AML-193 (cell line): ENCODE measurements at regions not wholly inside any gene's neighbourhood (a gene's known extent, or its start where the extent isn't known, plus 50 kb on each side); places are given as distances from the start of the nearest gene placed in this dataset.
"Not testable (repeated sequence)": the region's sequence is repeated elsewhere in the genome, so short reads cannot be mapped to it uniquely, and the experiment has no call there.

Experiments used
- DNase-seq, 2 experiments: peaks; one replicate each; lab custom pipeline; 2025; lab: John Stamatoyannopoulos, UW

DNA sequence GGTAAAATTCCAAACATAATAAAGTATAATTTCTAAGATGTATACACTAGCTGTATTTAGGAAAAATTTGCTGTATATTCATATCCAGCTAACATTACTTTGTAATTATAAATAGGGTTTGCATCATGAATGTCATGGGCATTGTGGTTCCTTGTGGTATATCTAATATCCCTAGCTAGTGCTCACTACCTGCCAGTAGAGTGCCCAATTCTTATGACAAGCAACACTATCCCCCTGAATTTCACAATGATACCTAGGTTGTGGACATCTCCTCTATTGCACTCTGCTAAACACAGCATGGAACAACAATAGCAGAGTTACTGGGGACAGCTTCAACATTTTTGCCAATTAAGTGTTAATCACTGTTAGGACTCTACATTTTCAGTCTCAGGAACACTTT, 1656.5 kb downstream of the EFNA5 start:
- DNase-seq: no peak

- no peak for DNase-seq
Measured at GRCh38 chr5:106006242-106006641, 1664.5 kb downstream of the EFNA5 start.

- not testable (repeated sequence) for DNase-seq
Measured at GRCh38 chr5:105998991-105999390, 1671.7 kb downstream of the EFNA5 start.

- DNase-seq: no peak
Measured at GRCh38 chr5:105993027-105993426, 1677.7 kb downstream of the EFNA5 start.

DNA sequence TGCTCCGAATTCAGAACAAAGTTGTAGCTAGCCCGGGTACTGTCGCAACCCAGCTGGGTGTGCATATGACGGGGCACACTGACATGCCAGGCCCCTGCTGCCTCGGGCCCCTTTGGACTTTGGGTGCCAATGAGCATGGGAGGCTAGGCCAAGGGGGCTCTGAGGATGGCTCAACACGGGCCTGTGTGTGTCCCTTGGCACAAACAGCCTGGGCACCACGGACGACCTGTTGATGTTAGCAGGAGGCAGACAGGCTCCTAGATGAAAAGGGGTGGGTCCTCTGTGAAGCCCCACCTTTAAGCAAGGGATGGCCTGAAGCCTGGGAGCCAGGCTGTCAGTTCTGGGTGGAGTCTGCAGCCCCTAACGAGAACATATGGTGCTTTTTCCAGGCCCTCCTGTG, 1688.2 kb downstream of the EFNA5 start:
- no peak for DNase-seq

GRCh38 chr5:105978011-105978410, 1692.7 kb downstream of the EFNA5 start:
- no peak for DNase-seq

DNA sequence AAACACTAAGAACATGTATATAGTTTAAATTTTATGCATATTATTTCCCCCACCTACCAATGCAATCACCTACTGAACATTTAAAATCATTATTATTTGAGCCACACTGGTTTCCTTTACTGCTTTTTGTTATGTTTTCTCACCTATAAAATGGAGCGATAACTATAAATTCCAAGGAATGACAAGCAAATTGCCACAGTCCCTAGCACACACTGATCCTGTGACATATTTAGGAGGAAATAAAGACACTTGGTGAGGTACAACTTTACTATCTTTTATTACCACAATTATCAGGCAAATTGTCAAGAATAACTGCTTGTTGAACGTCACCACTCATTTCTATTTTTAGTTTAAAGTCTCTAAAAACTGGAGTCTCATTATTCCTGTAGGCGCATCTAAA, 1693.6 kb downstream of the EFNA5 start:
- DNase-seq: no peak

GRCh38 chr5:105970919-105971318, 1699.8 kb downstream of the EFNA5 start:
- no peak for DNase-seq

DNA sequence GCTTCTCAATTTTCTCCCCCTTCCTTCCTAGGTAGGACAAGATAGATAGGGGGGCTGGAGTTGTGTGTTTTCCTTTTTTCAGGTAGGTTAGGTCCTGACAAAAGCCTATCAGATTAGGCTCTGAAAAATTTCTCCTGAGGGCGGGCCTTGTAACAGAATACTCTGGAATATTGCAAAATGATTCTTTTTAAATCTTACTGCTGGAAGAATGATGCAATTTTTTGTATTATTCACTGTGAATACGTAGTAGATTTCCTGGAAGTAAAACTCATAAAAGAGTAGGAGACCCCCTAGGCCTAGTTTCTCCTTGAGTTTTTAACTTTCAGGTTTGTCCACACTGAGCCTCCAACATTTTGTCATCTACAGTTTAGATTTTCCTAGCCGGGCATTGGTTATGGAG, 1701.8 kb downstream of the EFNA5 start:
- DNase-seq: no peak

DNA sequence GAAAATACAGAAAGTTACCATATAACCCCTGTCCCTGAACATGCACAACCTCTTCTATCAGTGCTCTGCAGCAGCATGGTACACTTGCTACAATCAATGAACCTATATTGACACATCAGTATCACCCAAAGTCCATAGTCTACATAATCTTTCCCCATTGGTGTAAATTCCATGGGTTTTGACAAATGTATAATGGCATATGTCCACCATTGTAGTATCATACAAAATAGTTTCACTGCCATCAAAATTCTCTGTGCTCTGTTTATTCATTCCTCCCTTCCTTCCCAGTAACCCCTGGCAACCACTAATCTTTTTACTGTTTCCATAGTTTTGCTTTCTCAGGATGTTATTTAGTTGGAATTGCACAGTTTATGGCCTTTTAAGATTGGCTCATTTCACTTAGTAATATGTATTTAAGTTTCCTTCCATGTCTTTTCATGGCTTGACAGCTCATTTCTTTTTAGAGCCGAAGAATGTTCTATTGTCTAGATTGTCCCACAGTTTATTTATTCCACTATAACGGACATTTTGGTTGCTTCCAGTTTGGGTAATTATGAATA, 1707.0 kb downstream of the EFNA5 start:
- DNase-seq: no peak

- no peak for DNase-seq
Measured at GRCh38 chr5:105961572-105961971, 1709.2 kb downstream of the EFNA5 start.

GRCh38 chr5:105956456-105957196, 1714.1 kb downstream of the EFNA5 start:
- DNase-seq: no peak

DNA sequence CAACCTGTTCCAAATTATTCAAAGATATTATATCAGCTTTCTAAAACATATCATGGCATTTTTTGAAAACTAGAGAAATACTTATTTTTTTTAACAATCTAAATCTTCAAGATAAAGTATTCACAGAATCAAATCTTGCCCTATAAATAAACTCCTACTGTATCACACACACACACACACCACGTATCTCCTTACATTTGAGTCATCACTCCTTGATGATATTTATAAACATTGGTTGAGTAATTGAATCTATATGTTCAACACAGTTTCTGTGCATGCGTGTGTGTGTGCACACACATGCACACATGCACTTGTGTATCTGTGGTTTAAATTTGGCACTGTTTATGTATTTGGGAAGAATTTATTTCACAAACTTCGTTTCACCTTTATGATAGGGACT, 1716.4 kb downstream of the EFNA5 start:
- no peak for DNase-seq

DNA sequence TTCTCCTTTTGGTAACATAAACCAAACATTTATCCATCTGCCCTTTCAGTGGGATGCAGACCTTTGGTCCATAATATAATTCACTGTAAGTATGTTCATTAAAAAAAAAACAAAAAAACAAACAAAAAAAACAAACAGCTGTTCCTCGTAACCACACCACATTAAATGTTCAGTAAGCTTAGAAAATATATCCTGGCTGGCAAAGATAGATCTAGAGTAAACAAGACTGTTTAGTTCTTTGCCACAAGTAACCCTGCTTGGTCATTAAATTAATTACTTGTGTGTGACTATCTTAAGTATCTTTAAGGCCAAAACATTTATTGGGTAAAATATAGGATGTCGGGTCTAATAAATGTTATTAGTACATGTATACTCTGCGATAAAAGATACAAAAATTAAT, 1717.1 kb downstream of the EFNA5 start:
- no peak for DNase-seq

- DNase-seq: no peak
Measured at GRCh38 chr5:105952875-105953274, 1717.9 kb downstream of the EFNA5 start.

- no peak for DNase-seq
Measured at GRCh38 chr5:105947461-105947860, 1723.3 kb downstream of the EFNA5 start.

DNA sequence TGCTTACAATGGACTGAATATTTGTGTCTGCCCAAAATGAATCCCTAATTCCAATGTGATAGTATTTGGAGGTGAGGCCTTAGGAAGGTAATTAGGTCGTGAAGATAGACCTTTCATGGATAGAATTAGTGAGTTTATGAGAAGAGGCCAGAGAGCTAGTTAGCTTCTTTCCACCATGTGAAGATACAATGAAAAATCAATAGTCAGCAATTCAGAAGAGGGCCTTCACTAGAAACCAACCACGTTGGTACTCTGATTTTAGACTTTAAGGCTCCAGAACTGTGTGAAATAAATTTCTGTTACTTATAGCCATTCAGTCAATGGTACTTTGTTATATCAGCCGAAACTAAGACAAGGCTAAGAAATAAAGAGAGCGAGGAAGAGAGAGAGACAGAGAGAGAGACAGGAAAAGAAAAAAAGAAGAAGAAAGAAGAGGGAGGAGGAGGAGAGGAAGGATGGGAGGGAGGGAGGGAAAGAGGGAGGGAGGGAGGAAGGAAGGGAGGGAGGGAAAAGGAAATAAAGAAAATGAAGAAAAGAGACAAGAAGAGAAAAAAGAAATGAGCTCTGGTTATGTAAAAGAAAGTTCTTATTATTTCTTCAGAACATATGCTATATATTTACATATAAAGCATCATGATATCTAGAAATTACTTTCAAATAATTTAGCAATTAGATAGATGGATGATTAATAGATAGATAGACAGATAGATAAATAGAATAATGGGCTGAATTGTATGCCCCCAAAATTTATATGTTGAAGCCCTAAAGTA, 1725.3 kb downstream of the EFNA5 start:
- no peak for DNase-seq

- no peak for DNase-seq
Measured at GRCh38 chr5:105940181-105940580, 1730.6 kb downstream of the EFNA5 start.

- no peak for DNase-seq
Measured at GRCh38 chr5:105934171-105934570, 1736.6 kb downstream of the EFNA5 start.

- no peak for DNase-seq
Measured at GRCh38 chr5:105931881-105932421, 1738.8 kb downstream of the EFNA5 start.

DNA sequence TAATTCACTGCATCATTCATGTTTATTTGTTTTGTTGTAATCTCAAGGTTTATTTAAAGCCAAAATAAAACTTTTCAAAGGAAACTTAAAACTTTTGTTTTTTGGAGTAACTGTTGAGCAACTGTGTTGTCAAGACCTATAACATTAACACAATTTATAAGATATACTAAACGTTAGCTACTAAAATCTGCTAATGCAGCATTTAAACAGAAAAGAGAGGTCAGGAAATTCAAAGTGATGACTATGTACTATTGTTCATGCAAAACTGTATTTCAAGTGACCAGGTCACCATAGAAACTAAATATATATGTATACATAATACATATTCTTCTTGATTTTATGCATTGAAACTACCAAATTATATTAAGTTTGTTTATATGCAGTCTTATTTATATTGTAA, 1740.9 kb downstream of the EFNA5 start:
- no peak for DNase-seq

DNA sequence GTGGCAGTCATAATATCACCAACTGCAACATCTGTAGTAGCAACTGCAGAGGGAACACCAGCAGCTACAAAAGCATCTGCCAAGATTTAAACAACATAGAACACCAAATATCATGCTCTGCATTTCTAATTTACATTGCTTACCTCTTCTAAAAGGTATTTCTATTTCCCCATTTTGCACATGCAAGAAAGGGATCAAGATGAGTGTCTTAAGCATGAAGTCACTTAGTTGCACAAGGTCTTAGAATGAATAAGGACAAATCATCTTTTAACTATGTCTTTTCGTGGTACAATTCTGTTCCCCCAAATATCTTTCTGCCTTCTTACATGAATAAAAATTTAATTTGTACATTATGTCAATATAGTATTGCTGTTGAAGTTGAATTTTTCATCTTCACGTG, 1746.4 kb downstream of the EFNA5 start:
- no peak for DNase-seq

GRCh38 chr5:105922574-105922973, 1748.2 kb downstream of the EFNA5 start:
- no peak for DNase-seq
